ENCODE measurements at regions not wholly inside any gene's neighbourhood (a gene's known extent, or its start where the extent isn't known, plus 50 kb on each side); places are given as distances from the start of the nearest gene placed in this dataset.

- Histone ChIP-seq H3K27ac (no peak overlapping the region), H3K4me3 (no peak overlapping the region), H3K27me3 (no peaks in the 10 kb centered on the region), H3K36me3 (no peaks in the 10 kb centered on the region), H3K9me3 (no peaks in the 10 kb centered on the region), H3K4me1 (no peaks in the 10 kb centered on the region)
- no peak for DNase-seq
- in situ Hi-C loops (cut with MboI; ENCODE audit: low pct_ligation_motif_present in 1 of 4, low pct_unique_long_range_greater_than_20kb in 1 of 4, low sequenced_read_pairs in 3 of 4): no loop called here
- 0 to 45% methylated on average over 1 of the region's 1 CpG for WGBS, 2 donors (ENCODE audit: low coverage in 1 of 2)
- TF ChIP-seq POLR2AphosphoS5 (IDR thresholded peaks at IDR 0.05) (no peak), EP300 (IDR thresholded peaks at IDR 0.05; ENCODE audit: low read depth) (no peak), CTCF (IDR thresholded peaks at IDR 0.05) (no peak), POLR2A (IDR thresholded peaks at IDR 0.05) (no peak)
- intact Hi-C loops (cut with DNase I; ENCODE audit: low total_unique reads): no loop called here
These were observed 172.5 kb upstream of the GLRA1 start for GRCh38 chr5:152097128-152097527.

GRCh38 chr5:152094716-152095115 lies 170.1 kb upstream of the GLRA1 start:
- TF ChIP-seq POLR2A (IDR thresholded peaks at IDR 0.05): no peak
- TF ChIP-seq EP300 (IDR thresholded peaks at IDR 0.05; ENCODE audit: low read depth): no peak
- no peak for TF ChIP-seq POLR2AphosphoS5 (IDR thresholded peaks at IDR 0.05)
- no peak for TF ChIP-seq CTCF (IDR thresholded peaks at IDR 0.05)
- Histone ChIP-seq H3K27me3 (no peaks in the 10 kb centered on the region), H3K36me3 (no peaks in the 10 kb centered on the region), H3K4me3 (no peak overlapping the region), H3K27ac (no peak overlapping the region), H3K9me3 (no peaks in the 10 kb centered on the region), H3K4me1 (no peaks in the 10 kb centered on the region)
- intact Hi-C loops (cut with DNase I; ENCODE audit: low total_unique reads): no loop called here
- in situ Hi-C loops (cut with MboI; ENCODE audit: low pct_ligation_motif_present in 1 of 4, low pct_unique_long_range_greater_than_20kb in 1 of 4, low sequenced_read_pairs in 3 of 4): no loop called here
- 62 to 76% methylated on average over 2 of the region's 2 CpGs for whole genome bisulfite sequencing, 2 donors (ENCODE audit: low coverage in 1 of 2)
- no peak for DNase-seq

- TF ChIP-seq POLR2AphosphoS5 (IDR thresholded peaks at IDR 0.05): no peak
- no peak for TF ChIP-seq EP300 (IDR thresholded peaks at IDR 0.05; ENCODE audit: low read depth)
- no peak for TF ChIP-seq POLR2A (IDR thresholded peaks at IDR 0.05)
- no peak for TF ChIP-seq CTCF (IDR thresholded peaks at IDR 0.05)
- 21 to 42% methylated on average over 1 to 2 of the region's 2 CpGs for WGBS, 2 donors (ENCODE audit: low coverage in 1 of 2)
- H3K4me3 ChIP-seq: no peak overlapping the region
- DNase-seq: no peak
- no peaks in the 10 kb centered on the region for H3K4me1 ChIP-seq
- H3K27me3 ChIP-seq: no peaks in the 10 kb centered on the region
- no peaks in the 10 kb centered on the region for H3K9me3 ChIP-seq
- intact Hi-C loops (cut with DNase I; ENCODE audit: low total_unique reads): no loop called here
- in situ Hi-C loops (cut with MboI; ENCODE audit: low pct_ligation_motif_present in 1 of 4, low pct_unique_long_range_greater_than_20kb in 1 of 4, low sequenced_read_pairs in 3 of 4): no loop called here
- no peak overlapping the region for H3K27ac ChIP-seq
- H3K36me3 ChIP-seq: no peaks in the 10 kb centered on the region
These were observed 169.4 kb upstream of the GLRA1 start for GRCh38 chr5:152094060-152094459.

GRCh38 chr5:152092580-152092979 lies 167.9 kb upstream of the GLRA1 start:
- H3K9me3 ChIP-seq: no peaks in the 10 kb centered on the region
- H3K27me3 ChIP-seq: no peaks in the 10 kb centered on the region
- no peak for TF ChIP-seq CTCF (IDR thresholded peaks at IDR 0.05)
- no peak for TF ChIP-seq EP300 (IDR thresholded peaks at IDR 0.05; ENCODE audit: low read depth)
- no peak for TF ChIP-seq POLR2A (IDR thresholded peaks at IDR 0.05)
- TF ChIP-seq POLR2AphosphoS5 (IDR thresholded peaks at IDR 0.05): no peak
- no peaks in the 10 kb centered on the region for H3K36me3 ChIP-seq
- no peaks in the 10 kb centered on the region for H3K4me1 ChIP-seq
- in situ Hi-C loops (cut with MboI; ENCODE audit: low pct_ligation_motif_present in 1 of 4, low pct_unique_long_range_greater_than_20kb in 1 of 4, low sequenced_read_pairs in 3 of 4) (no loop called here), intact Hi-C loops (cut with DNase I; ENCODE audit: low total_unique reads) (no loop called here)
- no peak for DNase-seq
- WGBS, 2 donors (ENCODE audit: low coverage in 1 of 2): 79 to 88% methylated on average over 1 of the region's 1 CpG
- H3K4me3 ChIP-seq: no peak overlapping the region
- H3K27ac ChIP-seq: no peak overlapping the region
